Naive thymus-derived CD4-positive, alpha-beta T cell (primary cell): ENCODE measurements at regions not wholly inside any gene's neighbourhood (a gene's known extent, or its start where the extent isn't known, plus 50 kb on each side); places are given as distances from the start of the nearest gene placed in this dataset.
A peak's percentile ranks its signal among the peaks of the same experiment; 100 is the strongest.

ENCODE experiments used
- ATAC-seq: fragments of 150-1000 bp; cut with Tn5 transposase; 2 replicates; pipeline ENCODE4 v1.10.0; 2021; ENCODE audit warnings: mild to moderate bottlenecking, moderate library complexity
- CTCF ChIA-PET: fragments of 350-600 bp; sonication (Branson Sonifier 250); formaldehyde crosslinking; loops from one replicate; lab custom pipeline; 2021; ENCODE audit warnings: antibody characterized with exemption; lab: Charles Lee
- POLR2A ChIA-PET: fragments of 350-600 bp; sonication (Branson Sonifier 250); formaldehyde crosslinking; loops from one replicate; lab custom pipeline; 2021; ENCODE audit warnings: antibody characterized with exemption, inconsistent platforms; lab: Charles Lee
- DNase-seq, 9 donors: peaks; one replicate each; pipeline versions ENCODE4 v3.0.0 to v3.0.0-alpha.2; 2020 to 2022; ENCODE audit warnings: mixed read lengths in 1 of 9
- H3K27ac ChIP-seq: one replicate; pipeline ENCODE4 v1.7.0; 2013; ENCODE audit warnings: mild to moderate bottlenecking, low read depth, low read length, moderate library complexity
- H3K27me3 ChIP-seq, 2 donors: one replicate each; pipeline ENCODE4 v1.7.0; 2013; ENCODE audit warnings: low read length in 2 of 2, mild to moderate bottlenecking in 2 of 2, moderate library complexity in 2 of 2; ENCODE audit not compliant: control insufficient read depth in 2 of 2, insufficient read depth in 2 of 2
- H3K36me3 ChIP-seq, 3 experiments: 1 replicate in 2 of 3; 2 replicates in 1 of 3; pipeline ENCODE4 v1.7.0; 2013; ENCODE audit warnings: low read length in 3 of 3, mild to moderate bottlenecking in 3 of 3, moderate library complexity in 1 of 3; ENCODE audit not compliant: insufficient read depth in 3 of 3, control insufficient read depth in 2 of 3
- H3K4me1 ChIP-seq, 2 donors: one replicate each; pipeline ENCODE4 v1.7.0; 2013; ENCODE audit warnings: low read length in 2 of 2, mild to moderate bottlenecking in 2 of 2, moderate library complexity in 1 of 2; ENCODE audit not compliant: control insufficient read depth in 2 of 2, insufficient read depth in 2 of 2
- H3K4me3 ChIP-seq: 2 replicates; pipeline ENCODE4 v1.7.0; 2013; ENCODE audit warnings: mild to moderate bottlenecking, low read length
- H3K9me3 ChIP-seq, 3 experiments: 1 replicate in 2 of 3; 2 replicates in 1 of 3; pipeline ENCODE4 v1.7.0; 2013; ENCODE audit warnings: low read length in 3 of 3; ENCODE audit not compliant: control insufficient read depth in 2 of 3
- H3K27ac Mint-ChIP-seq, 9 donors: one replicate each; pipeline ENCODE4 v1.8.0; 2020 to 2022; ENCODE audit warnings: mixed read lengths in 9 of 9, mild to moderate bottlenecking in 8 of 9, moderate library complexity in 5 of 9, inconsistent platforms in 2 of 9
- H3K27me3 Mint-ChIP-seq, 5 donors: one replicate each; pipeline ENCODE4 v1.8.0; 2021 to 2022; ENCODE audit warnings: mixed read lengths in 5 of 5, mild to moderate bottlenecking in 1 of 5
- H3K36me3 Mint-ChIP-seq, 5 donors: one replicate each; pipeline ENCODE4 v1.8.0; 2020 to 2022; ENCODE audit warnings: mixed read lengths in 5 of 5, mild to moderate bottlenecking in 3 of 5, inconsistent platforms in 1 of 5
- H3K4me1 Mint-ChIP-seq, 7 donors: one replicate each; pipeline ENCODE4 v1.8.0; 2020 to 2022; ENCODE audit warnings: mixed read lengths in 7 of 7, mild to moderate bottlenecking in 3 of 7, inconsistent platforms in 1 of 7
- H3K4me3 Mint-ChIP-seq, 10 donors: one replicate each; pipeline ENCODE4 v1.8.0; 2020 to 2022; ENCODE audit warnings: mild to moderate bottlenecking in 10 of 10, mixed read lengths in 10 of 10, moderate library complexity in 6 of 10, inconsistent platforms in 2 of 10
- H3K9me3 Mint-ChIP-seq, 11 donors: one replicate each; pipeline ENCODE4 v1.8.0; 2020 to 2022; ENCODE audit warnings: mixed read lengths in 11 of 11, mild to moderate bottlenecking in 4 of 11, inconsistent platforms in 1 of 11, moderate library complexity in 1 of 11
- intact Hi-C, 2 donors: fragments of 100-400 bp; cut with micrococcal nuclease; formaldehyde crosslinking; loops; one replicate each; pipeline ENCODE4 v1.15.1; 2023

DNA sequence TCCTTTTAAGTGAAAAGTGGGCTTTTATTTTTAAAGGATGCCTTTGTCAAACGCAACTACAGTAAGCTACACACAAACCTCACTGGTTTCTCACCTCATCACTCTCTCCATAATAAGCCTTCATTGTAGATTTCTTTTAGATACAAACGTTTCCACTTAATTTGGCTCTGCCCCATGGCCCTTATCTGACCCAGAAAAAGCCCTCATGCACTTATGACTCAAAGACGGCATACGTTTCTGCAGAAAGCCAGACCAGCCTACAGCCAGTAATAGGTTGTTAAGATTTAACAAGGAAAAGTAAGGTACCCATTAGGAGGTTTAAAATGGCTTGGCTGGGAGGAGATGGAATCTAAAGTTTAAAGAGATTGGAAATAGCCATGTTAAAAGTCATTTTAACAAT is 914.6 kb upstream of the INTU start:
- H3K36me3 ChIP-seq = no peaks in the 10 kb centered on the region
- intact Hi-C loops = no loop called here
- ChIA-PET CTCF (no interaction called here), POLR2A (no interaction called here)
- no peak overlapping the region for H3K4me3 Mint-ChIP-seq
- peaks cover 1 to 13% (median 10%) of the 10 kb centered on the region in 11 donors for H3K9me3 Mint-ChIP-seq
- no peaks in the 10 kb centered on the region for H3K4me1 ChIP-seq
- DNase-seq = no peak
- H3K27ac Mint-ChIP-seq = no peak overlapping the region
- no peak overlapping the region for H3K4me3 ChIP-seq
- no peak overlapping the region for H3K27ac ChIP-seq
- H3K27me3 ChIP-seq = no peaks in the 10 kb centered on the region
- H3K27me3 Mint-ChIP-seq = no peaks in the 10 kb centered on the region
- no peak for ATAC-seq
- no peaks in the 10 kb centered on the region for H3K4me1 Mint-ChIP-seq
- no peaks in the 10 kb centered on the region for H3K36me3 Mint-ChIP-seq
- H3K9me3 ChIP-seq = no peaks in the 10 kb centered on the region

DNA sequence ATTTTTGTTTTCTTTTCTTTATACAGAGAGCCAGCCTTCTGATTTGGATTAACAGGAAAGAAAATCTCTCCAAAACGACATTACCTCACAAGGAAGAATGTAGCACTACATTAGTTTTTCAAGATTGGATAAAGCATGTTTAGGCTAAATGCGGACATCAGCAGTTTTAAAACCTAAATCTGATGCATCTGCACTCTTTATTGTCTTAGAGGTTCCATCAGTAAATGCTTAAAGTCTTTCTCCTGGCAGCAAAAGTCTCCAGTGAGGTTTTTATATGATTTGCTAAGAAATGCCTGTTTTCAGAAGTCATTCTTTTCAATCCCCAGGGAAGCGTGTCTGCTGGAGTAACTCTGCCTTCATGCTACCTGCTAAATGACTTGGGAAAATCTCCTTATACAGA is 912.9 kb upstream of the INTU start:
- H3K4me3 ChIP-seq = no peak overlapping the region
- H3K36me3 ChIP-seq = no peaks in the 10 kb centered on the region
- intact Hi-C loops = no loop called here
- Mint-ChIP-seq H3K27me3 (no peaks in the 10 kb centered on the region), H3K27ac (peak overlapping the region in 1 of 9 donors; percentile 6), H3K4me3 (no peak overlapping the region), H3K36me3 (no peaks in the 10 kb centered on the region), H3K4me1 (no peaks in the 10 kb centered on the region), H3K9me3 (peaks cover 1 to 13% (median 10%) of the 10 kb centered on the region in 11 donors)
- H3K27me3 ChIP-seq = no peaks in the 10 kb centered on the region
- no peaks in the 10 kb centered on the region for H3K4me1 ChIP-seq
- POLR2A ChIA-PET = no interaction called here
- no peak overlapping the region for H3K27ac ChIP-seq
- CTCF ChIA-PET = no interaction called here
- DNase-seq (no peak), ATAC-seq (no peak)
- no peaks in the 10 kb centered on the region for H3K9me3 ChIP-seq

DNA sequence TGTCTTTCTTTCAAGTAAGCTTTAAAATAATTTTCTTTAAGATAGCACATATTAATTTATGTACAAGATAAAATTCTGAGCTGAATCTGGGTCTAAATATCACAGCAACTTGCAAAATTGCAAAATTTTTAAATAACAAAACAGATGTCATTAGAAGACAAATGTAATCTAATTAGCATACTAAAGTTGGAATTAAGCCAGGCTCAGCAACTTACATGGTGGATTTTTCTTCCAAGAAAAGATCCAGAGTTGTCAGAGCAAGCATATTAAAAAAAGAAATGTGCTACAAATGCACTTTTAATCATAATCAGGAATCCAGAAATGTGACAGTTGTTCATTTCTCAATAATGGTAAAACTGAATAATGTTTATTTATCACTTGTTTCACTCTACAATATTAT is 906.9 kb upstream of the INTU start:
- no peaks in the 10 kb centered on the region for H3K36me3 ChIP-seq
- no peaks in the 10 kb centered on the region for H3K27me3 ChIP-seq
- ATAC-seq = no peak
- no peaks in the 10 kb centered on the region for H3K4me1 ChIP-seq
- H3K27ac ChIP-seq = no peak overlapping the region
- no peak overlapping the region for H3K4me3 Mint-ChIP-seq
- no peak overlapping the region for H3K4me3 ChIP-seq
- ChIA-PET POLR2A (no interaction called here), CTCF (no interaction called here)
- H3K27ac Mint-ChIP-seq = no peak overlapping the region
- no peak for DNase-seq
- intact Hi-C loops = no loop called here
- no peaks in the 10 kb centered on the region for H3K27me3 Mint-ChIP-seq
- H3K4me1 Mint-ChIP-seq = no peaks in the 10 kb centered on the region
- no peaks in the 10 kb centered on the region for H3K36me3 Mint-ChIP-seq
- no peaks in the 10 kb centered on the region for H3K9me3 ChIP-seq
- peaks cover 0 to 10% (median 3%) of the 10 kb centered on the region in 11 donors for H3K9me3 Mint-ChIP-seq

DNA sequence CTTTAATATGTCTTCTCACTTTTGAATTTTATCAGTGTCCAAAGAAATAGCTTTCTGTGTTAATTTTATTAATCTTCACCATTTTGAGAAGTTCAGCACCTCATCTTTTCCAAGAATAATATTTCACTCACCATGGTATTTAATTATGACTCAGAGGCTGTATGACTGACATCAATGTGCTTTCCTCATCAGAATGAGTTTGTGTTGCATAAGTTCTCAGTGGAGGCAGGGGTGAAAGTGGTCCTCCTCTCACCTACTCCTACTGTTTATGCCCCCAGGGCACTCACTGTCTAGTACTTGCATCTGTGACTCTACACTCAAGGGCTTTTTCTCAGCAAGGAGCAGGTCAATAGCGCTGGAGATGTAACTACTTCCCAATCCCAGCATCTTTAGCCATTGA is 905.3 kb upstream of the INTU start:
- Mint-ChIP-seq H3K27ac (no peak overlapping the region), H3K4me3 (no peak overlapping the region), H3K36me3 (no peaks in the 10 kb centered on the region), H3K27me3 (no peaks in the 10 kb centered on the region), H3K4me1 (no peaks in the 10 kb centered on the region), H3K9me3 (peaks cover 0 to 10% (median 1%) of the 10 kb centered on the region in 11 donors)
- no peaks in the 10 kb centered on the region for H3K9me3 ChIP-seq
- CTCF ChIA-PET = no interaction called here
- ATAC-seq = no peak
- H3K27me3 ChIP-seq = no peaks in the 10 kb centered on the region
- intact Hi-C loops = no loop called here
- no peak overlapping the region for H3K4me3 ChIP-seq
- no peak for DNase-seq
- no peak overlapping the region for H3K27ac ChIP-seq
- no peaks in the 10 kb centered on the region for H3K36me3 ChIP-seq
- H3K4me1 ChIP-seq = no peaks in the 10 kb centered on the region
- POLR2A ChIA-PET = no interaction called here

DNA sequence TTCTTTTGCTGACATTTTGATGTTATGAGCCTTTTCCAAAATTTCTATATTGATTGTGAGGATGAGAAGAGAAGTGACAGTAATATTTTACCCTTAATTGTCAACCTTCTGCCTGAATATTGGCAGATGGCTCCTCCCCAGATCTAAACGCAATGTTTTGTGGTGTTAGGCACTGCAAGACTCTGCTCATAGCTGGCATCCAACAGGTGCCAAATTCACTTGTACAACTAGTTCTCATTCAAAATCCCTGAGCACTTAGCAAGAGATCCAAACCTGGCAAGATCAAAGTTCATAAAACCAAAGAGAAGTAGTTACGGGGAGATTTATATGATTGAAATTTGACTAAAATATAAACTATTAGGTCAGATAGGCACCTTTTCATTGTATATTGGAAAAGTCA is 901.7 kb upstream of the INTU start:
- no peaks in the 10 kb centered on the region for H3K4me1 ChIP-seq
- CTCF ChIA-PET = no interaction called here
- ATAC-seq (no peak), DNase-seq (no peak)
- no peak overlapping the region for H3K4me3 Mint-ChIP-seq
- no peaks in the 10 kb centered on the region for H3K27me3 Mint-ChIP-seq
- H3K36me3 Mint-ChIP-seq = no peaks in the 10 kb centered on the region
- POLR2A ChIA-PET = no interaction called here
- intact Hi-C loops = no loop called here
- no peaks in the 10 kb centered on the region for H3K36me3 ChIP-seq
- no peak overlapping the region for H3K4me3 ChIP-seq
- no peaks in the 10 kb centered on the region for H3K9me3 ChIP-seq
- H3K27me3 ChIP-seq = no peaks in the 10 kb centered on the region
- no peaks in the 10 kb centered on the region for H3K4me1 Mint-ChIP-seq
- H3K9me3 Mint-ChIP-seq = peaks cover 0 to 5% (median 0%) of the 10 kb centered on the region in 11 donors
- H3K27ac ChIP-seq = no peak overlapping the region
- no peak overlapping the region for H3K27ac Mint-ChIP-seq

DNA sequence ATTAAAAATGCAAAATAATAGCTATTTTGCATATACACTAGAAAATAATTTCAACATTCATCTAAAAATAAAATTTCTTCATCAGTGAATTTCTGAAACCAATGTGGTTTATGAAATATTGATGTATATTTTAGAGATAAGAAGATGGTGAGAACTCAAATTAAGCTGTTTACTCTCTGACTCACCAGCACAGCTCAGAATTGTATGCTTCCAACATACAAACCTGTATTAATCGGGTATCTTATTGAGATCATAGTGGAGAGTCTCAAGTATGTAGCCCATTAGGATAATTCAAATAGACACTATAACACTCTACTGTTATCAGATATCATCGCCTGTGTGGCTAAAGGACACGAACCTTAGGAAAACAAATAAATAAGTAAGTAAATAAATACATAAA is 899.5 kb upstream of the INTU start:
- intact Hi-C loops = no loop called here
- H3K4me3 Mint-ChIP-seq = no peak overlapping the region
- ChIA-PET POLR2A (no interaction called here), CTCF (no interaction called here)
- Histone ChIP-seq H3K27me3 (no peaks in the 10 kb centered on the region), H3K4me3 (no peak overlapping the region), H3K27ac (no peak overlapping the region), H3K4me1 (no peaks in the 10 kb centered on the region), H3K36me3 (no peaks in the 10 kb centered on the region), H3K9me3 (no peaks in the 10 kb centered on the region)
- DNase-seq = no peak
- no peaks in the 10 kb centered on the region for H3K4me1 Mint-ChIP-seq
- no peaks in the 10 kb centered on the region for H3K36me3 Mint-ChIP-seq
- no peaks in the 10 kb centered on the region for H3K27me3 Mint-ChIP-seq
- ATAC-seq = no peak
- peaks cover 0 to 7% (median 0%) of the 10 kb centered on the region in 11 donors for H3K9me3 Mint-ChIP-seq
- H3K27ac Mint-ChIP-seq = no peak overlapping the region

DNA sequence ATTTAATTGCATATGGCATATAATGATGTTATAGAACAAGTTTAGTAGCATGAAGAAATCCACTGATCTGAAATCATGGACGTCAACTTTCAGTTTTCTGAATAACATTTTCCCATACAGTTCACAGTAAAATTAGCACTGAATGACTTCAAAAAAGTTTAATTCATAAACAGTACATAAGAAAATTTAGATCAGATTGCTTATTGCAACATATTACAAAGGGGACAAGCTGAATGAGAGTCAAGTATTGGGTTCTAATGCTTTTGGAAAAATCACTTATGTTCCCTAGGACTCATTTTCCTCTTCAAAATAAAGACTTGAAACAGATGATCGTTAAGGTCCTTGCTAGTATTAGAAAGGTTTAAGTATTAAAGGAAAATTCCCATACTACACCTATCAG is 898.3 kb upstream of the INTU start:
- Mint-ChIP-seq H3K9me3 (peaks cover 0 to 7% (median 2%) of the 10 kb centered on the region in 11 donors), H3K4me3 (no peak overlapping the region), H3K4me1 (no peaks in the 10 kb centered on the region), H3K27me3 (no peaks in the 10 kb centered on the region), H3K36me3 (no peaks in the 10 kb centered on the region), H3K27ac (no peak overlapping the region)
- no peaks in the 10 kb centered on the region for H3K9me3 ChIP-seq
- H3K27me3 ChIP-seq = no peaks in the 10 kb centered on the region
- intact Hi-C loops = no loop called here
- POLR2A ChIA-PET = no interaction called here
- no peak for DNase-seq
- H3K27ac ChIP-seq = no peak overlapping the region
- no peaks in the 10 kb centered on the region for H3K36me3 ChIP-seq
- no peak overlapping the region for H3K4me3 ChIP-seq
- CTCF ChIA-PET = no interaction called here
- H3K4me1 ChIP-seq = no peaks in the 10 kb centered on the region
- ATAC-seq = no peak
